GM12878 (cell line): ENCODE measurements at regions not wholly inside any gene's neighbourhood (a gene's known extent, or its start where the extent isn't known, plus 50 kb on each side); places are given as distances from the start of the nearest gene placed in this dataset.

Experiments used
- ATAC-seq: fragments of 200-7000 bp; cut with Tn5 transposase; 3 replicates; pipeline ENCODE4 v1.9.1; 2020; ENCODE audit warnings: mild to moderate bottlenecking, moderate library complexity
- BruUV-seq: library from RNA; stranded (reverse); fragments of 400-500 nt; replicated peaks from 2 replicates; lab custom pipeline; 2021; lab: Mats Ljungman, UMichigan
- CTCF ChIA-PET: fragments of 300-600 bp; sonication (Branson Sonifier 250); formaldehyde crosslinking; extraction: SDS; loops from one replicate; lab custom pipeline; 2021; ENCODE audit warnings: inconsistent platforms; lab: Yijun Ruan, JAX
- POLR2A ChIA-PET: fragments of 350-600 bp; formaldehyde crosslinking; extraction: SDS; loops from one replicate; lab custom pipeline; 2021; ENCODE audit warnings: inconsistent platforms; lab: Charles Lee
- RAD21 ChIA-PET: fragments of 300-600 bp; sonication (Branson Sonifier 250); formaldehyde crosslinking; loops from one replicate; lab custom pipeline; 2023; ENCODE audit warnings: antibody characterized with exemption; ENCODE audit not compliant: unreplicated experiment; lab: Charles Lee
- SMC1A ChIA-PET: fragments of 300-600 bp; sonication (Branson Sonifier 250); formaldehyde crosslinking; loops from one replicate; lab custom pipeline; 2023; ENCODE audit not compliant: unreplicated experiment, uncharacterized antibody; lab: Charles Lee
- DNase-seq: peaks from one replicate; pipeline ENCODE4 v3.0.0-alpha.2; 2011; ENCODE audit warnings: low read depth, low spot score
- FAIRE-seq: peaks from 3 replicates; lab custom pipeline; 2011; peaks lifted over from hg19 to GRCh38; lab: Jason Lieb, UNC
- H2AFZ ChIP-seq: 2 replicates; pipeline ENCODE4 v1.6.0; 2011; ENCODE audit warnings: low read depth, low read length, control low read depth; ENCODE audit not compliant: control insufficient read depth
- H3K27ac ChIP-seq: 2 replicates; pipeline ENCODE4 v1.5.1; 2011; ENCODE audit warnings: control low read depth; ENCODE audit not compliant: control insufficient read depth, insufficient read depth
- H3K27me3 ChIP-seq, 2 experiments: replicated peaks in 1 of 2; 2 replicates each; pipeline versions ENCODE4 v1.6.0 to v1.6.1; 2011; ENCODE audit warnings: low read length in 1 of 2; ENCODE audit not compliant: control insufficient read depth in 2 of 2, insufficient read depth in 2 of 2
- H3K36me3 ChIP-seq, 2 experiments: 2 replicates each; pipeline ENCODE4 v1.5.1; 2011; ENCODE audit warnings: low read length in 1 of 2; ENCODE audit not compliant: control insufficient read depth in 2 of 2, insufficient read depth in 2 of 2
- H3K4me1 ChIP-seq: 2 replicates; pipeline ENCODE4 v1.6.1; 2011; ENCODE audit warnings: mild to moderate bottlenecking, low read length, moderate library complexity, mixed read lengths; ENCODE audit not compliant: control insufficient read depth, insufficient read depth
- H3K4me2 ChIP-seq: 2 replicates; pipeline ENCODE4 v1.6.0; 2011; ENCODE audit warnings: control low read depth; ENCODE audit not compliant: control insufficient read depth, insufficient read depth
- H3K4me3 ChIP-seq: fragments of 200-600 bp; sonication (generic); 2 replicates; pipeline ENCODE4 v1.5.1; 2016
- H3K79me2 ChIP-seq: 2 replicates; pipeline ENCODE4 v1.6.0; 2011; ENCODE audit warnings: low read length; ENCODE audit not compliant: control insufficient read depth, insufficient read depth
- H3K9ac ChIP-seq: 2 replicates; pipeline ENCODE4 v1.8.0; 2011; ENCODE audit warnings: low read length, control low read depth, mixed read lengths; ENCODE audit not compliant: control insufficient read depth, insufficient read depth
- H3K9me3 ChIP-seq: replicated peaks from 3 replicates; pipeline ENCODE4 v1.5.1; 2011; ENCODE audit warnings: mild to moderate bottlenecking, low read length; ENCODE audit not compliant: control insufficient read depth, insufficient read depth
- H4K20me1 ChIP-seq: 2 replicates; pipeline ENCODE4 v1.6.0; 2011; ENCODE audit not compliant: control insufficient read depth, insufficient read depth
- ATF3 ChIP-seq: IDR thresholded peaks from 2 replicates; pipeline ENCODE4 v1.6.1; 2011; ENCODE audit warnings: low read depth, mild to moderate bottlenecking, low read length, moderate library complexity, borderline replicate concordance; ENCODE audit errors: extremely low read depth
- CREM ChIP-seq: IDR thresholded peaks from 2 replicates; pipeline ENCODE4 v1.6.1; 2014; ENCODE audit warnings: antibody characterized with exemption, low read depth
- FOXM1 ChIP-seq: IDR thresholded peaks from 2 replicates; pipeline ENCODE4 v1.6.1; 2012; ENCODE audit warnings: low read depth, mild to moderate bottlenecking, inconsistent platforms, low read length, moderate library complexity
- GABPA ChIP-seq: IDR thresholded peaks from 2 replicates; pipeline ENCODE4 v1.6.1; 2014; ENCODE audit warnings: antibody characterized with exemption, low read depth, mild to moderate bottlenecking, inconsistent platforms
- IRF4 ChIP-seq: IDR thresholded peaks from 2 replicates; pipeline ENCODE4 v1.6.1; 2011; ENCODE audit warnings: low read depth, low read length
- MAX ChIP-seq: IDR thresholded peaks from 2 replicates; pipeline ENCODE4 v1.6.1; 2012; ENCODE audit warnings: low read depth, low read length, improper control_type of control experiment
- MTA2 ChIP-seq: fragments of 450-650 bp; IDR thresholded peaks from 2 replicates; pipeline ENCODE4 v1.6.1; 2016; ENCODE audit warnings: low read depth, mild to moderate bottlenecking, moderate library complexity
- MYC ChIP-seq: IDR thresholded peaks from 2 replicates; pipeline ENCODE4 v1.6.1; 2011; ENCODE audit warnings: mild to moderate bottlenecking, low read length, moderate library complexity, inconsistent platforms; ENCODE audit not compliant: insufficient read depth, insufficient replicate concordance, insufficient read length, severe bottlenecking
- NBN ChIP-seq: fragments of 450-650 bp; IDR thresholded peaks from 2 replicates; pipeline ENCODE4 v1.6.1; 2016
- NFIC ChIP-seq: IDR thresholded peaks from 2 replicates; pipeline ENCODE4 v1.6.1; 2012; ENCODE audit warnings: low read depth, mild to moderate bottlenecking, inconsistent platforms, low read length, moderate library complexity
- NFYA ChIP-seq: IDR thresholded peaks from 2 replicates; pipeline ENCODE4 v1.6.1; 2011; ENCODE audit warnings: low read depth, mild to moderate bottlenecking, low read length, improper control_type of control experiment, borderline replicate concordance
- PAX8 ChIP-seq: fragments of 450-650 bp; IDR thresholded peaks from 2 replicates; pipeline ENCODE4 v1.6.1; 2017; ENCODE audit warnings: mild to moderate bottlenecking, moderate library complexity
- POLR2A ChIP-seq: IDR thresholded peaks from 2 replicates; pipeline ENCODE4 v1.6.1; 2011; ENCODE audit warnings: low read depth, mild to moderate bottlenecking, low read length
- SMAD5 ChIP-seq: IDR thresholded peaks from 2 replicates; pipeline ENCODE4 v1.6.1; 2016; ENCODE audit warnings: antibody characterized with exemption, low read depth
- TCF12 ChIP-seq: IDR thresholded peaks from 2 replicates; pipeline ENCODE4 v1.6.1; 2011; ENCODE audit warnings: low read depth, mild to moderate bottlenecking, low read length
- YBX1 ChIP-seq: fragments of 450-650 bp; IDR thresholded peaks from 2 replicates; pipeline ENCODE4 v1.6.1; 2016; ENCODE audit warnings: antibody characterized with exemption
- ZBED1 ChIP-seq: IDR thresholded peaks from 2 replicates; pipeline ENCODE4 v1.6.1; 2016; ENCODE audit warnings: borderline replicate concordance
- ZNF274 ChIP-seq: IDR thresholded peaks from one replicate; pipeline ENCODE4 v1.8.0; 2011; ENCODE audit not compliant: insufficient read length, insufficient read depth
- WGBS: methylation state at CpG from one replicate; pipeline ENCODE4 v1.1.6; 2016; ENCODE audit warnings: low lambda C conversion rate; ENCODE audit not compliant: insufficient replicate concordance, insufficient coverage; ENCODE audit errors: missing lambda C conversion rate; 5-methylcytosine and 5-hydroxymethylcytosine counted together
- in situ Hi-C: fragments of 300-500 bp; cut with MboI; formaldehyde crosslinking; loops from 9 replicates; pipeline ENCODE4 v1.14.3; 2018; ENCODE audit warnings: mixed read lengths
- intact Hi-C: fragments of 100-400 bp; cut with micrococcal nuclease; formaldehyde crosslinking; loops from one replicate; pipeline ENCODE4 v1.14.2; 2022; ENCODE audit not compliant: unreplicated experiment
- TF ChIP-seq, protein P1 (sequence below): fragments of 450-650 bp; IDR thresholded peaks from 2 replicates; pipeline ENCODE4 v1.6.1; 2017; ENCODE audit warnings: mild to moderate bottlenecking, low read depth, inconsistent platforms; ENCODE audit not compliant: poor library complexity, severe bottlenecking
- TF ChIP-seq, protein P2 (sequence below): fragments of 450-650 bp; IDR thresholded peaks from 2 replicates; pipeline ENCODE4 v1.6.1; 2017; ENCODE audit warnings: low read depth, mild to moderate bottlenecking, moderate library complexity

- H3K4me1 ChIP-seq: no peaks in the 10 kb centered on the region
- 40% methylated on average over 10 of the region's 10 CpGs for WGBS
- ChIA-PET CTCF (no interaction called here), POLR2A (no interaction called here), SMC1A (interaction anchor here (0.6 kb wide), 1 partner anchor 107 kb away, joined by 3 read pairs; no protein-coding TSS in a partner anchor), RAD21 (no interaction called here)
- no peaks in the 10 kb centered on the region for H3K79me2 ChIP-seq
- no peaks in the 10 kb centered on the region for H3K27me3 ChIP-seq
- no TSS peak for BruUV-seq
- no peak overlapping the region for H2AFZ ChIP-seq
- intact Hi-C loops (no loop called here), in situ Hi-C loops (no loop called here)
- H3K36me3 ChIP-seq: no peaks in the 10 kb centered on the region
- DNase-seq: no peak
- TF ChIP-seq SMAD5 (no peak), PAX8 (no peak), ATF3 (no peak), NFYA (no peak), ZBED1 (no peak), MYC (no peak), IRF4 (no peak), POLR2A (no peak), NBN (no peak), GABPA (no peak), MTA2 (no peak), NFIC (no peak), FOXM1 (no peak), CREM (no peak), TCF12 (no peak), ZNF274 (no peak), YBX1 (no peak), MAX (no peak)
- TF ChIP-seq, protein P1, sequence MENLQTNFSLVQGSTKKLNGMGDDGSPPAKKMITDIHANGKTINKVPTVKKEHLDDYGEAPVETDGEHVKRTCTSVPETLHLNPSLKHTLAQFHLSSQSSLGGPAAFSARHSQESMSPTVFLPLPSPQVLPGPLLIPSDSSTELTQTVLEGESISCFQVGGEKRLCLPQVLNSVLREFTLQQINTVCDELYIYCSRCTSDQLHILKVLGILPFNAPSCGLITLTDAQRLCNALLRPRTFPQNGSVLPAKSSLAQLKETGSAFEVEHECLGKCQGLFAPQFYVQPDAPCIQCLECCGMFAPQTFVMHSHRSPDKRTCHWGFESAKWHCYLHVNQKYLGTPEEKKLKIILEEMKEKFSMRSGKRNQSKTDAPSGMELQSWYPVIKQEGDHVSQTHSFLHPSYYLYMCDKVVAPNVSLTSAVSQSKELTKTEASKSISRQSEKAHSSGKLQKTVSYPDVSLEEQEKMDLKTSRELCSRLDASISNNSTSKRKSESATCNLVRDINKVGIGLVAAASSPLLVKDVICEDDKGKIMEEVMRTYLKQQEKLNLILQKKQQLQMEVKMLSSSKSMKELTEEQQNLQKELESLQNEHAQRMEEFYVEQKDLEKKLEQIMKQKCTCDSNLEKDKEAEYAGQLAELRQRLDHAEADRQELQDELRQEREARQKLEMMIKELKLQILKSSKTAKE: no peak
- TF ChIP-seq, protein P2, sequence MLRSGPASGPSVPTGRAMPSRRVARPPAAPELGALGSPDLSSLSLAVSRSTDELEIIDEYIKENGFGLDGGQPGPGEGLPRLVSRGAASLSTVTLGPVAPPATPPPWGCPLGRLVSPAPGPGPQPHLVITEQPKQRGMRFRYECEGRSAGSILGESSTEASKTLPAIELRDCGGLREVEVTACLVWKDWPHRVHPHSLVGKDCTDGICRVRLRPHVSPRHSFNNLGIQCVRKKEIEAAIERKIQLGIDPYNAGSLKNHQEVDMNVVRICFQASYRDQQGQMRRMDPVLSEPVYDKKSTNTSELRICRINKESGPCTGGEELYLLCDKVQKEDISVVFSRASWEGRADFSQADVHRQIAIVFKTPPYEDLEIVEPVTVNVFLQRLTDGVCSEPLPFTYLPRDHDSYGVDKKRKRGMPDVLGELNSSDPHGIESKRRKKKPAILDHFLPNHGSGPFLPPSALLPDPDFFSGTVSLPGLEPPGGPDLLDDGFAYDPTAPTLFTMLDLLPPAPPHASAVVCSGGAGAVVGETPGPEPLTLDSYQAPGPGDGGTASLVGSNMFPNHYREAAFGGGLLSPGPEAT: no peak
- no peak overlapping the region for H3K4me3 ChIP-seq
- ATAC-seq: no peak
- H3K4me2 ChIP-seq: no peak overlapping the region
- no peak for FAIRE-seq
- H3K27ac ChIP-seq: no peak overlapping the region
- H4K20me1 ChIP-seq: no peaks in the 10 kb centered on the region
- no peak overlapping the region for H3K9ac ChIP-seq
- H3K9me3 ChIP-seq: no peaks in the 10 kb centered on the region
Measured at GRCh38 chr18:78049281-78049680, 799.6 kb downstream of the GALR1 start.
